NCI-H446 treated with DMSO at 0.1 percent for 48 hours (cell line): ENCODE measurements at regions not wholly inside any gene's neighbourhood (a gene's known extent, or its start where the extent isn't known, plus 50 kb on each side); places are given as distances from the start of the nearest gene placed in this dataset.
"Not testable (repeated sequence)": the region's sequence is repeated elsewhere in the genome, so short reads cannot be mapped to it uniquely, and the experiment has no call there.

Source experiments
- DNase-seq: peaks from one replicate; lab custom pipeline; 2025; lab: John Stamatoyannopoulos, UW

GRCh38 chrX:148265829-148266228 lies 234.6 kb upstream of the AFF2 start:
- DNase-seq, result no peak

GRCh38 chrX:148268673-148269072 lies 231.7 kb upstream of the AFF2 start:
- DNase-seq, result no peak

GRCh38 chrX:148269513-148269912 lies 230.9 kb upstream of the AFF2 start:
- DNase-seq, result no peak

GRCh38 chrX:148270499-148270898 lies 229.9 kb upstream of the AFF2 start:
- no peak for DNase-seq

- no peak for DNase-seq
These were observed 229.2 kb upstream of the AFF2 start for GRCh38 chrX:148271263-148271662.

GRCh38 chrX:148281920-148282319 lies 218.5 kb upstream of the AFF2 start:
- DNase-seq, result no peak

- no peak for DNase-seq
These were observed 217.9 kb upstream of the AFF2 start for GRCh38 chrX:148282504-148282903.

GRCh38 chrX:148284056-148284455 lies 216.4 kb upstream of the AFF2 start:
- DNase-seq, result no peak

- no peak for DNase-seq
These were observed 215.6 kb upstream of the AFF2 start for GRCh38 chrX:148284821-148285220.

GRCh38 chrX:148288451-148288850 lies 212.0 kb upstream of the AFF2 start:
- DNase-seq, result no peak

GRCh38 chrX:148290041-148290440 lies 210.4 kb upstream of the AFF2 start:
- no peak for DNase-seq

- no peak for DNase-seq
These were observed 209.5 kb upstream of the AFF2 start for GRCh38 chrX:148290931-148291330.

- DNase-seq, result no peak
These were observed 201.7 kb upstream of the AFF2 start for GRCh38 chrX:148298737-148299136.

GRCh38 chrX:148305214-148305613 lies 195.2 kb upstream of the AFF2 start:
- DNase-seq, result not testable (repeated sequence)

GRCh38 chrX:148309413-148309812 lies 191.0 kb upstream of the AFF2 start:
- DNase-seq, result no peak

- no peak for DNase-seq
These were observed 189.8 kb upstream of the AFF2 start for GRCh38 chrX:148310426-148311165.

- no peak for DNase-seq
These were observed 188.9 kb upstream of the AFF2 start for GRCh38 chrX:148311544-148311943.

- no peak for DNase-seq
These were observed 185.5 kb upstream of the AFF2 start for GRCh38 chrX:148314876-148315275.

- DNase-seq, result no peak
These were observed 184.0 kb upstream of the AFF2 start for GRCh38 chrX:148316446-148316845.

GRCh38 chrX:148322906-148323305 lies 177.5 kb upstream of the AFF2 start:
- no peak for DNase-seq

GRCh38 chrX:148333989-148334388 lies 166.4 kb upstream of the AFF2 start:
- DNase-seq, result no peak

GRCh38 chrX:148337873-148338272 lies 162.5 kb upstream of the AFF2 start:
- no peak for DNase-seq

- no peak for DNase-seq
These were observed 145.5 kb upstream of the AFF2 start for GRCh38 chrX:148354916-148355315.

- DNase-seq, result no peak
These were observed 138.8 kb upstream of the AFF2 start for GRCh38 chrX:148361641-148362040.
